HG02870 (cell line): ENCODE measurements at regions not wholly inside any gene's neighbourhood (a gene's known extent, or its start where the extent isn't known, plus 50 kb on each side); places are given as distances from the start of the nearest gene placed in this dataset.

Experiments
- ATAC-seq: cut with Tn5 transposase; IDR thresholded peaks from one replicate; pipeline ENCODE4 v1.9.1; 2021; ENCODE audit warnings: mild to moderate bottlenecking, moderate library complexity; ENCODE audit not compliant: unreplicated experiment

DNA sequence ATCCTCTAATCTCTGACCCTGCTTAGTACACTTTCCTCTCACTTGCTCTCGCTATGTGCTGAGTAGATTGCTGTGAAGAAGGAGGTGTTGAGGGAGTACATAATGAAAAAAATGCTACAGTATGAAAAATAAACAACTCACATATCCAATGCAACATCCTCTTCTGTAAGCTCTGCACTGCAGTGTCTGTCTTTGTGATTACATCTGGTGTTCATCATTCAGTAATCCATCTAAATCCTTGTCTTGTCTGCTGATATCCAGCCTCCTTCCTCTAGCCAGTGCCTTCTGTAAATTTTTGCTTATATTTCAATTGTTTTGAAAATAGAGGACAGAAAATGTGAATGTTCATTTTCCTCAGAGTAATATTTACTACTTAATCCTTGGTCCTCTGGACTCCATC lies 57.4 kb upstream of the CDH12 start:
- no peak for ATAC-seq

DNA sequence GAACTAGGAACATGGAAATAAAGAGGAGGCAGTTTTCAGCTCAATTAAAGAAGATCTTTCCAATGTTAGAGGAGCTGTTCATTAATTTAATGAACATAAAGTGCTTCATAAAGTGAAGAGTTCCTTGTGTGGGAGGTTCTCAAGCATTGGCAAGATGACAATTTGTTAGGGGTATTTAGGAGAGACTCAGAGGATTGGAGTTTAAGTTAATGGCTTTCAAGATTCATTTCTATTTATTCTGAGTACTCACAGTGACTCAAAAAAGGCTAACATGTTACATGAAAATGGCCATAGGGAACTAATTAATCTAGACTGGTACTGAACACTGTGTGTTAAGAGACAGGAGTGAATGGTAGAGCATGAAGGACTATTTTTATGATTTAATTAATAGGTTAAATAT lies 55.4 kb upstream of the CDH12 start:
- no peak for ATAC-seq

DNA sequence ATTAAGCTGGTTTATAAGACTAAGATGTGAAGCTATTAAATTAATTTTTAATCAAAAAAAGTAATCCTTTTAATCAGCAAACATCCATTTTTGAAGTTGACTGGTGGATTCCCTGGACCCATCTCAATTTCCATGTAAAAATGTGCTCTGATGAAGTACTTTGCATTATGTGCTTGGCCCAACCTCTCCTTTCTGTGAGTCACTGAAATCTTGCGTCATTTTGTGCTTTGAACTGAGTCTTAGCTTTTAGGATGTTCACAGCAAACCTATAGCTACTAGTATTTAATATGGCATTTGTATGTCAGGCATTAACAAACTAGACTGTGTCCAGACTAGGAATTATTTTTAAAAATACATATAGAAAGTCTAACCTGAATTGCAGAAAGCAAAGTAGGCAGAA lies 55.0 kb upstream of the CDH12 start:
- ATAC-seq = no peak
